NCI-H2081 (cell line): ENCODE measurements at regions not wholly inside any gene's neighbourhood (a gene's known extent, or its start where the extent isn't known, plus 50 kb on each side); places are given as distances from the start of the nearest gene placed in this dataset.

ENCODE experiments used
- DNase-seq, 2 experiments: peaks; one replicate each; lab custom pipeline; 2025; lab: John Stamatoyannopoulos, UW

- DNase-seq = no peak
Measured at GRCh38 chr13:92938486-92939020, 288.1 kb upstream of the GPC6 start.

GRCh38 chr13:92941167-92941566 lies 285.4 kb upstream of the GPC6 start:
- DNase-seq = no peak

- DNase-seq = no peak
Measured at GRCh38 chr13:92947770-92948434, 278.7 kb upstream of the GPC6 start.

GRCh38 chr13:92950771-92951170 lies 275.8 kb upstream of the GPC6 start:
- no peak for DNase-seq

GRCh38 chr13:92951273-92951890 lies 275.2 kb upstream of the GPC6 start:
- DNase-seq = no peak

GRCh38 chr13:92952161-92952560 lies 274.4 kb upstream of the GPC6 start:
- no peak for DNase-seq

- DNase-seq = no peak
Measured at GRCh38 chr13:92954746-92955145, 271.9 kb upstream of the GPC6 start.

GRCh38 chr13:92959790-92960189 lies 266.8 kb upstream of the GPC6 start:
- DNase-seq = no peak

- no peak for DNase-seq
Measured at GRCh38 chr13:92963029-92963428, 263.6 kb upstream of the GPC6 start.

- no peak for DNase-seq
Measured at GRCh38 chr13:92966341-92966740, 260.3 kb upstream of the GPC6 start.

GRCh38 chr13:92966900-92967299 lies 259.7 kb upstream of the GPC6 start:
- DNase-seq = no peak

GRCh38 chr13:92967923-92968322 lies 258.7 kb upstream of the GPC6 start:
- DNase-seq = no peak

GRCh38 chr13:92972751-92973150 lies 253.9 kb upstream of the GPC6 start:
- no peak for DNase-seq

- DNase-seq = no peak
Measured at GRCh38 chr13:92974905-92975429, 251.6 kb upstream of the GPC6 start.

GRCh38 chr13:92976657-92977056 lies 249.9 kb upstream of the GPC6 start:
- no peak for DNase-seq

- DNase-seq = no peak
Measured at GRCh38 chr13:92984151-92984550, 242.5 kb upstream of the GPC6 start.

- DNase-seq = no peak
Measured at GRCh38 chr13:92989301-92989700, 237.3 kb upstream of the GPC6 start.

GRCh38 chr13:92991692-92992091 lies 234.9 kb upstream of the GPC6 start:
- no peak for DNase-seq

GRCh38 chr13:92994056-92994455 lies 232.6 kb upstream of the GPC6 start:
- DNase-seq = no peak

GRCh38 chr13:93001866-93002461 lies 224.6 kb upstream of the GPC6 start:
- no peak for DNase-seq

- DNase-seq = no peak
Measured at GRCh38 chr13:93003531-93003930, 223.1 kb upstream of the GPC6 start.

- DNase-seq = peak in 1 of 2 experiments; percentile 14
Measured at GRCh38 chr13:93004919-93005318, 221.7 kb upstream of the GPC6 start.

- no peak for DNase-seq
Measured at GRCh38 chr13:93007928-93008327, 218.7 kb upstream of the GPC6 start.
